Nephron progenitor cell (in vitro differentiated cells): ENCODE measurements at regions not wholly inside any gene's neighbourhood (a gene's known extent, or its start where the extent isn't known, plus 50 kb on each side); places are given as distances from the start of the nearest gene placed in this dataset.

Source experiments
- DNase-seq: peaks from one replicate; pipeline ENCODE4 v3.0.0; 2021
- H3K27ac Mint-ChIP-seq: 2 replicates; pipeline ENCODE4 v1.8.0; 2021; ENCODE audit warnings: mild to moderate bottlenecking, moderate library complexity, mixed read lengths
- H3K27me3 Mint-ChIP-seq: 2 replicates; pipeline ENCODE4 v1.8.0; 2021; ENCODE audit warnings: mild to moderate bottlenecking, low read depth, mixed read lengths; ENCODE audit not compliant: poor library complexity
- H3K36me3 Mint-ChIP-seq: 2 replicates; pipeline ENCODE4 v1.8.0; 2021; ENCODE audit warnings: low read depth, mixed read lengths
- H3K4me1 Mint-ChIP-seq: 2 replicates; pipeline ENCODE4 v1.8.0; 2021; ENCODE audit warnings: mixed read lengths
- H3K4me3 Mint-ChIP-seq: 2 replicates; pipeline ENCODE4 v1.8.0; 2021; ENCODE audit warnings: mild to moderate bottlenecking, moderate library complexity, mixed read lengths
- H3K9me3 Mint-ChIP-seq: 2 replicates; pipeline ENCODE4 v1.8.0; 2021; ENCODE audit warnings: mild to moderate bottlenecking, moderate library complexity, mixed read lengths
- CTCF ChIP-seq: fragments of 200-600 bp; sonication (generic); IDR thresholded peaks from 2 replicates; pipeline ENCODE4 v1.5.0; 2021; ENCODE audit warnings: antibody characterized with exemption

GRCh38 chr2:236988216-236988615 lies 97.5 kb upstream of the COPS8 start:
- peaks cover 5% of the 10 kb centered on the region for H3K36me3 Mint-ChIP-seq
- no peak for DNase-seq
- no peak for TF ChIP-seq CTCF
- H3K27ac Mint-ChIP-seq = no peak overlapping the region
- peaks cover 10% of the 10 kb centered on the region for H3K27me3 Mint-ChIP-seq
- peaks cover 23% of the 10 kb centered on the region for H3K9me3 Mint-ChIP-seq
- peaks cover 49% of the 10 kb centered on the region for H3K4me1 Mint-ChIP-seq
- no peak overlapping the region for H3K4me3 Mint-ChIP-seq

GRCh38 chr2:236988690-236989624 lies 96.7 kb upstream of the COPS8 start:
- Mint-ChIP-seq H3K36me3 (no peaks in the 10 kb centered on the region), H3K27me3 (peaks cover 10% of the 10 kb centered on the region), H3K9me3 (peaks cover 15% of the 10 kb centered on the region), H3K27ac (no peak overlapping the region), H3K4me1 (peaks cover 55% of the 10 kb centered on the region), H3K4me3 (peak overlapping the region; percentile 37)
- no peak for TF ChIP-seq CTCF
- DNase-seq = peak; percentile 64

DNA sequence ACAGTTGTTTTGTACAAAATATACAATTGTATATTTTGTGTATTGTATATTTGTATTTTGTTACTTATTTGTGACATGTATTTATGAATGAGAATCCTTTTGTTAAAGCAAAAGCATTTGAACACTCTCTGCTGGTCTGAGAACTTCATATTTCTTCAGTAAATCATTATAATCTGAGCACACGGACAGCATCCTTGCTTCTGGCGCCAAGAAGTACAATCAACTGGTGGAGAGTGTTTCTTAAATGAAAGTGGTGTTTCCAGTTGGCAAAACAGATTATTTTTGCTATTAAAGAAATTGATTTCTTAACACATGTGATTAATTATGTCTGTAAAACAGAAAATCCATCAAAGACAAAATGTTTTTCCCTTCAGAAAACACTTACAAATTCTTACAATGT lies 95.1 kb upstream of the COPS8 start:
- DNase-seq = no peak
- H3K4me3 Mint-ChIP-seq = no peak overlapping the region
- TF ChIP-seq CTCF = no peak
- peaks cover 68% of the 10 kb centered on the region for H3K4me1 Mint-ChIP-seq
- H3K27me3 Mint-ChIP-seq = peaks cover 10% of the 10 kb centered on the region
- no peak overlapping the region for H3K27ac Mint-ChIP-seq
- peaks cover 4% of the 10 kb centered on the region for H3K9me3 Mint-ChIP-seq
- no peaks in the 10 kb centered on the region for H3K36me3 Mint-ChIP-seq

GRCh38 chr2:236991874-236992273 lies 93.8 kb upstream of the COPS8 start:
- Mint-ChIP-seq H3K27me3 (peaks cover 12% of the 10 kb centered on the region), H3K4me1 (peaks cover 70% of the 10 kb centered on the region), H3K9me3 (peaks cover 4% of the 10 kb centered on the region), H3K4me3 (no peak overlapping the region), H3K36me3 (no peaks in the 10 kb centered on the region), H3K27ac (no peak overlapping the region)
- no peak for DNase-seq
- no peak for TF ChIP-seq CTCF

DNA sequence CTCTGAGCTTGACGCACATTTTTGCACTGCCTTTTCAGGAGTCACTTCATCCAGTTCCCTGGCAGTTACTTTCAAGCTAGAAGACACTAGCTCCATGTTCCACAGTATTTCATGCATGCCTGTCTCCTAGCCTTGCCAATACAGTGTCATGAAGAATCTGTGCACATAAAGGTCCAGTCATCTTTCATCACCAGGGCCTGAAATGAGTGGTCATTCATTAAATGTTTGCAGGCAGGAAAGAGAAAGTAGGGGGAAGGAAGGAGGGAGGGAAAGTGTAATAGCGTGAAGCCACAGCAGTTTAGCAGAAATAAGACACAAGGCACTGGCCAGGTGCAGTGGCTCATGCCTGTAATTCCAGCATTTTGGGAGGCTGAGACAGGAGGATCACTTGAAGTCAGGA lies 92.4 kb upstream of the COPS8 start:
- Mint-ChIP-seq H3K27me3 (peaks cover 9% of the 10 kb centered on the region), H3K27ac (no peak overlapping the region), H3K9me3 (peaks cover 4% of the 10 kb centered on the region), H3K4me3 (no peak overlapping the region), H3K4me1 (peaks cover 73% of the 10 kb centered on the region), H3K36me3 (no peaks in the 10 kb centered on the region)
- no peak for TF ChIP-seq CTCF
- no peak for DNase-seq

- no peak for DNase-seq
- peaks cover 73% of the 10 kb centered on the region for H3K4me1 Mint-ChIP-seq
- H3K9me3 Mint-ChIP-seq = peaks cover 4% of the 10 kb centered on the region
- H3K27ac Mint-ChIP-seq = no peak overlapping the region
- no peak overlapping the region for H3K4me3 Mint-ChIP-seq
- no peak for TF ChIP-seq CTCF
- H3K27me3 Mint-ChIP-seq = peaks cover 9% of the 10 kb centered on the region
- H3K36me3 Mint-ChIP-seq = peaks cover 4% of the 10 kb centered on the region
Observed at GRCh38 chr2:236994361-236994760, 91.3 kb upstream of the COPS8 start.
